H9 (cell line): ENCODE measurements at regions not wholly inside any gene's neighbourhood (a gene's known extent, or its start where the extent isn't known, plus 50 kb on each side); places are given as distances from the start of the nearest gene placed in this dataset.

Source experiments
- DNase-seq: peaks from one replicate; pipeline ENCODE4 v3.0.0-alpha.2; 2017
- H2AFZ ChIP-seq: one replicate; pipeline ENCODE4 v1.6.1; 2013; ENCODE audit warnings: mild to moderate bottlenecking, low read length, control low read depth, moderate library complexity
- H2AK5ac ChIP-seq: 2 replicates; pipeline ENCODE4 v1.6.1; 2013; ENCODE audit warnings: low read length, control low read depth, mixed read lengths; ENCODE audit not compliant: insufficient read length
- H2BK120ac ChIP-seq: one replicate; pipeline ENCODE4 v1.6.1; 2013; ENCODE audit warnings: low read depth, mild to moderate bottlenecking, low read length, control low read depth, inconsistent platforms; ENCODE audit not compliant: poor library complexity, severe bottlenecking
- H2BK12ac ChIP-seq: 2 replicates; pipeline ENCODE4 v1.6.1; 2013; ENCODE audit warnings: low read length, control low read depth, mixed read lengths, low read depth; ENCODE audit not compliant: insufficient read length
- H2BK15ac ChIP-seq: 2 replicates; pipeline ENCODE4 v1.6.1; 2013; ENCODE audit warnings: low read depth, low read length, control low read depth
- H2BK20ac ChIP-seq: one replicate; pipeline ENCODE4 v1.6.1; 2013; ENCODE audit warnings: low read depth, mild to moderate bottlenecking, low read length, control low read depth, inconsistent platforms; ENCODE audit not compliant: poor library complexity, severe bottlenecking
- H2BK5ac ChIP-seq: 2 replicates; pipeline ENCODE4 v1.6.1; 2013; ENCODE audit warnings: low read length, control low read depth, mixed read lengths; ENCODE audit not compliant: insufficient read length
- H3K14ac ChIP-seq: 2 replicates; pipeline ENCODE4 v1.6.1; 2013; ENCODE audit warnings: low read length, control low read depth; ENCODE audit not compliant: insufficient read depth
- H3K18ac ChIP-seq: 2 replicates; pipeline ENCODE4 v1.6.1; 2013; ENCODE audit warnings: low read depth, mild to moderate bottlenecking, mixed read lengths, low read length, control low read depth; ENCODE audit not compliant: insufficient read length
- H3K23ac ChIP-seq: 2 replicates; pipeline ENCODE4 v1.6.1; 2013; ENCODE audit warnings: low read length, control low read depth, mixed read lengths, low read depth; ENCODE audit not compliant: insufficient read length
- H3K23me2 ChIP-seq: 2 replicates; pipeline ENCODE4 v1.6.1; 2013; ENCODE audit warnings: low read depth, mild to moderate bottlenecking, mixed read lengths, low read length, control low read depth; ENCODE audit not compliant: insufficient read length, poor library complexity, severe bottlenecking
- H3K27ac ChIP-seq: 2 replicates; pipeline ENCODE4 v1.5.1; 2013; ENCODE audit warnings: low read length, control low read depth, mixed read lengths, low read depth; ENCODE audit not compliant: insufficient read length
- H3K27me3 ChIP-seq: 2 replicates; pipeline ENCODE4 v1.6.1; 2013; ENCODE audit warnings: low read length, control low read depth, inconsistent platforms; ENCODE audit not compliant: insufficient read depth
- H3K4ac ChIP-seq: 2 replicates; pipeline ENCODE4 v1.6.1; 2013; ENCODE audit warnings: low read depth, mild to moderate bottlenecking, control low read depth, inconsistent platforms, low read length, moderate library complexity
- H3K4me1 ChIP-seq: 2 replicates; pipeline ENCODE4 v1.6.1; 2013; ENCODE audit warnings: low read length, control low read depth, inconsistent platforms; ENCODE audit not compliant: insufficient read depth
- H3K4me2 ChIP-seq: 2 replicates; pipeline ENCODE4 v1.6.1; 2013; ENCODE audit warnings: low read length, control low read depth, mixed read lengths; ENCODE audit not compliant: insufficient read length, insufficient read depth
- H3K56ac ChIP-seq: 2 replicates; pipeline ENCODE4 v1.6.1; 2013; ENCODE audit warnings: low read depth, mild to moderate bottlenecking, mixed read lengths, low read length, control low read depth; ENCODE audit not compliant: insufficient read length
- H3K79me1 ChIP-seq: 2 replicates; pipeline ENCODE4 v1.6.1; 2013; ENCODE audit warnings: low read depth, mild to moderate bottlenecking, moderate library complexity, low read length, control low read depth, inconsistent platforms; ENCODE audit not compliant: insufficient read depth, poor library complexity, severe bottlenecking
- H3K79me2 ChIP-seq: 2 replicates; pipeline ENCODE4 v1.6.1; 2013; ENCODE audit warnings: low read length, control low read depth, inconsistent platforms; ENCODE audit not compliant: insufficient read depth
- H3K9ac ChIP-seq: 2 replicates; pipeline ENCODE4 v1.6.1; 2013; ENCODE audit warnings: low read length, control low read depth, mixed read lengths; ENCODE audit not compliant: insufficient read length; ENCODE audit errors: extremely low read depth
- H3K9me3 ChIP-seq: one replicate; pipeline ENCODE4 v1.6.1; 2013; ENCODE audit warnings: low read depth, low read length, inconsistent platforms; ENCODE audit not compliant: control insufficient read depth
- H3T11ph ChIP-seq: one replicate; pipeline ENCODE4 v1.6.1; 2013; ENCODE audit warnings: mild to moderate bottlenecking, low read length, control low read depth, inconsistent platforms
- H4K20me1 ChIP-seq: one replicate; pipeline ENCODE4 v1.6.1; 2013; ENCODE audit not compliant: control insufficient read depth, insufficient read length, insufficient read depth
- H4K5ac ChIP-seq: 2 replicates; pipeline ENCODE4 v1.6.1; 2013; ENCODE audit warnings: low read depth, mild to moderate bottlenecking, mixed read lengths, low read length, control low read depth; ENCODE audit not compliant: insufficient read length
- H4K8ac ChIP-seq: replicated peaks from 2 replicates; pipeline ENCODE4 v1.6.1; 2013; ENCODE audit warnings: low read length, control low read depth, mixed read lengths, low read depth; ENCODE audit not compliant: insufficient read length
- H4K91ac ChIP-seq: 2 replicates; pipeline ENCODE4 v1.6.1; 2013; ENCODE audit warnings: low read depth, mild to moderate bottlenecking, moderate library complexity, mixed read lengths, low read length, control low read depth; ENCODE audit not compliant: insufficient read length
- H3K27ac Mint-ChIP-seq, 3 experiments: 2 replicates in 2 of 3; 3 replicates in 1 of 3; pipeline ENCODE4 v1.8.0; 2020 to 2021; ENCODE audit warnings: mixed read lengths in 3 of 3, mild to moderate bottlenecking in 1 of 3, moderate library complexity in 1 of 3
- H3K27me3 Mint-ChIP-seq: 2 replicates; pipeline ENCODE4 v1.8.0; 2021; ENCODE audit warnings: low read depth, mild to moderate bottlenecking, moderate library complexity, mixed read lengths
- H3K36me3 Mint-ChIP-seq, 3 experiments: 2 replicates in 2 of 3; 3 replicates in 1 of 3; pipeline ENCODE4 v1.8.0; 2020 to 2021; ENCODE audit warnings: low read depth in 3 of 3, mixed read lengths in 3 of 3; ENCODE audit not compliant: insufficient read depth in 1 of 3
- H3K4me1 Mint-ChIP-seq, 2 experiments: 2 replicates each; pipeline ENCODE4 v1.8.0; 2020; ENCODE audit warnings: mixed read lengths in 2 of 2
- H3K4me3 Mint-ChIP-seq, 2 experiments: 2 replicates in 1 of 2; 3 replicates in 1 of 2; pipeline ENCODE4 v1.8.0; 2020 to 2021; ENCODE audit warnings: mild to moderate bottlenecking in 2 of 2, mixed read lengths in 2 of 2, moderate library complexity in 1 of 2
- H3K9me3 Mint-ChIP-seq, 2 experiments: 2 replicates in 1 of 2; 3 replicates in 1 of 2; pipeline ENCODE4 v1.8.0; 2020; ENCODE audit warnings: mild to moderate bottlenecking in 2 of 2, mixed read lengths in 2 of 2, moderate library complexity in 1 of 2
- CTCF ChIP-seq: fragments of 200-600 bp; sonication (generic); conservative IDR thresholded peaks from 3 replicates; pipeline ENCODE4 v1.8.0; 2021; ENCODE audit warnings: antibody characterized with exemption, mild to moderate bottlenecking
- WGBS: extraction: QIAGEN DNeasy Blood & Tissue Kit; methylation state at CpG from one replicate; pipeline ENCODE4 v1.1.7; 2013; ENCODE audit warnings: missing lambda C conversion rate, low lambda C conversion rate, mixed read lengths; ENCODE audit not compliant: insufficient read length; ENCODE audit errors: extremely low coverage; 5-methylcytosine and 5-hydroxymethylcytosine counted together

DNA sequence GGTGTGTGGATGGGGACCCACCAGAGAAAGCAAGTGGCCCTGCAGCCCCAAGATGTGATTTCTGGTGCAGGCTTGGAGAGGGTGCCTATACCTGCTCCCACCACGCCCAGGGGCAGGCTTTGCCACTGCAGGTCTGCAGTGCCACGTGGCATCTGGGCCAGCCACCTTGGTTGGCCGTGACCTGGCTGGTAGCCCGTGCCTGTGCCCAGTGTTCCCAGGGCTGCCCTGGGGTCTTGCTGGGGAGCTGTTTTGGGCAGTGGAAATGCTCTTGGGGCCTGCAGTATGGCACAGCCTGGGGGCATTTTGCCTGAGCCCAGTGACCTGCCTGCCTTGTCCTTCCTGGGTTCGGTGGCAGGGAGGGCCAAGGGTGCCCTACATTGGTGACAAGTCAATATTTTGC is 203.4 kb downstream of the UBE3A start:
- H3K9me3 Mint-ChIP-seq: peaks cover 73 to 85% of the 10 kb centered on the region in 2 experiments
- Histone ChIP-seq H3K4ac (no peak overlapping the region), H2AK5ac (no peak overlapping the region), H2BK5ac (no peak overlapping the region), H2BK15ac (no peak overlapping the region), H3K9me3 (peaks cover 74% of the 10 kb centered on the region), H3K79me1 (no peaks in the 10 kb centered on the region), H3K4me1 (no peaks in the 10 kb centered on the region), H2AFZ (no peak overlapping the region), H3K56ac (no peak overlapping the region), H3K23me2 (no peaks in the 10 kb centered on the region), H2BK12ac (no peak overlapping the region), H2BK120ac (no peak overlapping the region), H3K18ac (no peak overlapping the region), H4K5ac (no peak overlapping the region), H3K14ac (no peak overlapping the region), H4K8ac (no peak overlapping the region), H3K9ac (no peak overlapping the region), H3K4me2 (no peak overlapping the region), H4K20me1 (no peaks in the 10 kb centered on the region), H4K91ac (no peak overlapping the region), H3K27me3 (no peaks in the 10 kb centered on the region), H3T11ph (no peak overlapping the region), H3K23ac (no peak overlapping the region), H3K27ac (no peak overlapping the region), H3K79me2 (no peaks in the 10 kb centered on the region), H2BK20ac (no peak overlapping the region)
- no peak overlapping the region for H3K4me3 Mint-ChIP-seq
- no peak for TF ChIP-seq CTCF
- H3K27me3 Mint-ChIP-seq: peaks cover 2% of the 10 kb centered on the region; the same call in 1 of the 2 replicates
- DNase-seq: no peak
- peaks cover 4 to 9% (median 4%) of the 10 kb centered on the region in 3 experiments; a peak in 6 of 7 replicates for H3K36me3 Mint-ChIP-seq
- WGBS: no CpG with 5 or more reads among the region's 5 CpGs
- no peaks in the 10 kb centered on the region for H3K4me1 Mint-ChIP-seq
- H3K27ac Mint-ChIP-seq: no peak overlapping the region
